Daoy (cell line): ENCODE measurements at regions not wholly inside any gene's neighbourhood (a gene's known extent, or its start where the extent isn't known, plus 50 kb on each side); places are given as distances from the start of the nearest gene placed in this dataset.
"Not testable (repeated sequence)": the region's sequence is repeated elsewhere in the genome, so short reads cannot be mapped to it uniquely, and the experiment has no call there.

Experiments used
- DNase-seq: peaks from one replicate; pipeline ENCODE4 v3.0.0-alpha.2; 2015; ENCODE audit warnings: low read depth

DNA sequence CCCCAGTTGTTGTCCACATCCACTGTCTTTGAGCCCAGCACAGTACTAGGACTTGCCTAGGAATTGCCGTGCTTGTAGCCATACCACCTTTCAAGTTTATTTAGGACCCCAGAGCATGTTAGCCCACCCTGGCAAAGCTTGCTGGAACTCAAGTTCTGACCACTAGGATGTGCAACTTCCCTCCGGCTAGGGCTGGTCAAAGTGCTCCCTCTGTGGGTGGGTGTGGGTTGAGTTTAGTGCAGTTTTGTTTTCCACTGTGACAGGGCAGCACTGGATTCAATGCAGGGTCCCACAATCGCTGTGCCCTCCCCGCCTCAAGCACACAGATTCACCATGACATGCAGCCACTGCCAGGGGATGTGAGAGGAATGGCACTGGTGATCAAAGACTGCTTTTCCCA lies 96.0 kb downstream of the RASGEF1B start:
- DNase-seq: no peak

DNA sequence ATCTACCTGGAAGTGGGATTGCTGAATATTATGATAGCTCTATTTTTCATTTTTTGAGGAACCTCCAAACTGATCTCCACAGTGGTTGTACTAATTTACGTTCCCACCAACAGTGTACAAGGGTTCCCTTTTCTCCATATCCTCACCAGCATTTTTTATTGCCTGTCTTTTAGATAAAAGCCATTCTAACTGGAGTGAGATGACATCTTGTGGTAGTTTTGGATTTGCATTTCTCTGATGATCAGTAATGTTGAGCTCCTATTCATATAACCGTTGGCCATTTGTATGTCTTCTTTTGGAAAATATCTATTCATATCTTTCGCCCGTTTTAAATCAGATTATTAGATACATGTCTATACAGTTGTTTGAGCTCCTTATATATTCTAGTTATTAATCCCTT lies 101.8 kb downstream of the RASGEF1B start:
- no peak for DNase-seq

DNA sequence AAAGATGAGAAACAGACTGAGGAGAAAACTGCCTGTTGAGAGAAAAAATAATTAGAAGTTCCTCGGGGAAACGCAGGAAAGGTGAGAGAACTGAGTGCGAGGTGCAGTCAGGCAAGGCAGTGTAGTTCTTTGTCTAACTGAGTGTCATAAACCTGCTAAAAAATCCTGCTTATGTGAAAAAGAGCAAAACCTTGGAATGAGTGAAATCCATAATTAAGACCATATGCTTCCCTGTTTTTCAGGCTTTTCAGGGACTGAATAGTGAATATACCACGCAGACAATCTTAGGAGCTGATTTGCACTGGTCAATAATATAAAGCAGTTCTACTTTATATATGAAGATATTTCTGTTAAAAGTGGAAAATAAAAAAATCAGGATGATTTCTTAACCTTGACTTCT lies 104.9 kb downstream of the RASGEF1B start:
- DNase-seq: no peak

DNA sequence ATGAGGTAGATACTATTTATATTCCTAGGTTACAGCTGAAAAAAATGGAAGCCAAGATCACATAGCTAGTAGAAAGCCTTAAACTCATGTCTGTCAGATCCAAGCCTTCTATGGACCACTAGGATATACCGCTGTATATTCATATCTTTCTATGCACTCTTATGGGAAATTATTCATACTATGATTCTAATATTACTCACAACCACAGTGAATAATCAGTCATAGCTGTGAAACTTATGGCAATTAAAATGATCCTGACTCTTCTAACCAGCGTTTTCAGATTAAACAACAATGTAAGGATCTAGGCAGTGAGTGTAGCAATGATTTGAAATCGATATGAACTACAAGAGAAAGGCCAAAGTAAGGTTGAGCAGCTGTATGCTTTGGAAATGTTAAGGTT lies 111.0 kb downstream of the RASGEF1B start:
- no peak for DNase-seq

DNA sequence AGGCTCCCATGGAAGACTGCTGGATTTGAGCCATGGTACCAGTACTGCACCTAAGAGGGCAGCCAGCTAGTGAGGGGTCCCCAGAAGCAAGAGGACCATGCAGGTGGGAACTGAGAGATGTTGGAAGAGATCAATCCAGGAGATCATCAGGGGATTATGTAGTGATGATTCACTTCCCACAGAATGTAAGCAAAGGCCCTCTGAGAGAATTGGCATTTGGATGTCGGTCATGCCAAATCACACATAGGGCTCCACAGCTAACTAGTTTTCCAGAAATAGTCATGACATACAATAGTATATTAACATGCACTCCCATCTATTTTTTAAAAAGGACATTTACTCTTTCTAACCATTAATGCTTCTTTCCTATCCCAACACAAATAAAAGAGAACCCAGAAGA lies 112.5 kb downstream of the RASGEF1B start:
- DNase-seq: peak; percentile 9

DNA sequence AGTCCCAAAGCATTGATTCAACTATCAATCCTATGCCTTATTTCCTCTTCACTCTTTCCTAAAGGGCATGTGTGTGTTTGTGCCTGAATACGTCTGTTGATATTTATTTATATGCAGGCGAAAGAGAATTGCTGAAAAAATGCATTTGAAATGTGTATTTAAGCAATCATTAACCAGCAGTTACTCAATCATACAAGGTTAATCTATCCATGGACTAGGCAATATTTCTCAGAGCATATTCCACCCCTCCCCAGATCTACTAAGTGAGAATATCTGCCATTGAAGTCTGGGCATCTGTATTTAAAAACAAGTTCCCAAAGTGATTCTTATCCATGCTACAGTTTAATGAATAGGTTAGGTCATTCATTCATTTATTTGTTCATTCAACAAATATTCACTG lies 113.6 kb downstream of the RASGEF1B start:
- no peak for DNase-seq

DNA sequence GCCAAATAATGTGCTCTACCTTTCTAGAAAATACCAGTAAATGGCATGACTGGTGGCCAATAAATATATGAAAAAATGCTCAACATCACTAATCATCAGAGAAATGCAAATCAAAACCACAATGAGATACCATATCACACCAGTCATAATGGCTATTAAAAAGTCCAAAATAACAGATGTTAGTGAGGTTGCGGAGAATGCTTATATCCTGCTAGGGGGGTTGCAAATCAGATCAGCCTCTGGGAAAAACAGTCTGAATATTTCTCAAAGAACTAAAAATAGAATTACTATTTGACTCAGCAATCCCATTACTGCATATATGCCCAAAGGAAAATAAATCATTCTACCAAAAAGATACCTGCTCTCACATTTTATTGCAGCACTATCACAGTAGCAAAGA lies 115.1 kb downstream of the RASGEF1B start:
- no peak for DNase-seq

DNA sequence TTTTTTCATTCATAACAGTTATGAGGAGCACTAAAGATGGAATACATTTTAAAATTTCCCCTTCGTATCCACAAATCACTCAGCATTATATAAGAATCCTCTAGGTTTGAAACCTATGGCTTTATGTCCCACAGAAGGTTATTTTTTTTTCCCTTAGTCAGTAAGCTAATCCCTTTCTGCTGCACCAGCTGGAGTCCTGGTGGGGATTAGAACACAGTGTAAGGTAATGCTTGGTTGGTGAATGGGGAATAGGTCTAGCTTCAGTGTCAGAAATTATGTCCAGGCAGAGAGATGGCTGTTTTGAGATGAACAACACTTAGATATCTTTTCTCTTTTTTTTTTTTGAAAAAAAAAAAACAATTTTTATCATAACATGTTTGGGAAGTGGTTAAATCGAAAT lies 116.6 kb downstream of the RASGEF1B start:
- DNase-seq: no peak

DNA sequence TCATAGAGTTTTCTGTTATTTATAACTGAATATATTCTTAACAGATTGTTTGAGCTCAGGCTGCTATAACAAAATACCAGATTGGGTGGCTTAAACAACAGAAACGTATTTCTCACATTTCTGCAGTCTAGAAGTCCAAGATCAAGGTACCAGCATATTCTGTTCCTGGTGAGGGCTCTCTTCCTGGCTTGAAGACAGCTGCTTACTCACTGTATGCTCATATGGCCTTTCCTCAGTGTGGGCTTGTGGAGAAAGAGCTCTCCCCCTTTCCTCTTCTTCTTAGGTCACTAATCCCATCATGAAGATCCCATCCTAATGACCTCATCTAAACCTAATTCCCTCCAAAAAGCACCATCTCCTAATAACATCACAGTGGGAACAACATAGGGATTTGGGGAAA lies 117.8 kb downstream of the RASGEF1B start:
- no peak for DNase-seq

DNA sequence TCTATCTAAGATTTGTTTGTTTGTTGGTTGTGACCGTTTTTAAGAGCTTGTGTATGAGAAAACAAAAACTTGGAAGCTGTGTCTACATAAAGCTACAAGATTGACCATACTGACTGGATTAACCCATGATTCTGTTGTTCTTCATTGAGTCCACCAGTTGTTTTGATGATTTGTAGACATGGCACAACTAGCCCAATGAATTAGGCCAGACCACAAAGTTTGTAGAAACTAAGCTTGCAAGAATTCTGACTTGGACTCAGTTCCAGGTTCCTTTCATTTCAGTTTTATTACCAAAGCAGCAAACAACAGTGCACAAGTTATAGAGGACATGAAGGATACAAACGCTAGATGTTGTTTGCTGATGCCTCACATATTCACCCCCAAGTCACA lies 119.3 kb downstream of the RASGEF1B start:
- DNase-seq: no peak

DNA sequence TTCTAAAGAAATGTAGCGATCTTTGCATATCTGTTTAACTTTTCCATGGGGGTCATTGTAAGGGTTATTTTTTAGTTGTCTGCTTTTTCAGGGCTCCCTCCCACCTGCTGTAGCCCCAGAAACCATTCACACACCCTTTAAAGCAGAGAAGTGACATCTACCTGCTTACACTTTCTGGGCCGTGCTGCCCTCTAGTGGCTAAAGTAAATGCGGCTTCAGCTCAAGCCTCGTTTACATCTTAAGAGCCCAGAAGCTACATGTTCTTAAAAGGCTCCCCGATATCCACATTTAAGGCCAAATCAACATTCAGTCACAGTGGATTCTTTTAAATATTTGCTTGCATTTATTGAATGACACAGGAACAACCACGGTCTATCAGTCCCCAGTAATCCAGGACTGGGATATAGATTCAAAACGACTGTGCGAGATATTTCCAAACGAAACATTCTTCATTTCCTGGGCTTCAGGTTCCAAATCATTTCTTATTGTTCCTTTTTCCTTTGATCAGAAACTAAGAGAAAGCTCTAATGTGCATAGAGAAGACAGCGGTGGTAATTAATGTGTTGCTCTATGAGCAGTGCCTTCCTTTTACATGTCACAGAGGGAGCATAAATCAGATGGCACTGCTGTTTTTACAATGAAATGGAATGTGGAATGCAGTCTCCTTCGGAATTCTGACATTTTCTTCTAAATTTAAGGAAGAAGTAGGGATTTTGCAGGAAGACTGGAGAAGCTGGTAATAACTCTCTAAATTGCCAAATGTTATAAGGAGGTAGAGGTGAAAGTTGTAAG lies 119.9 kb downstream of the RASGEF1B start:
- peak; percentile 48 for DNase-seq

DNA sequence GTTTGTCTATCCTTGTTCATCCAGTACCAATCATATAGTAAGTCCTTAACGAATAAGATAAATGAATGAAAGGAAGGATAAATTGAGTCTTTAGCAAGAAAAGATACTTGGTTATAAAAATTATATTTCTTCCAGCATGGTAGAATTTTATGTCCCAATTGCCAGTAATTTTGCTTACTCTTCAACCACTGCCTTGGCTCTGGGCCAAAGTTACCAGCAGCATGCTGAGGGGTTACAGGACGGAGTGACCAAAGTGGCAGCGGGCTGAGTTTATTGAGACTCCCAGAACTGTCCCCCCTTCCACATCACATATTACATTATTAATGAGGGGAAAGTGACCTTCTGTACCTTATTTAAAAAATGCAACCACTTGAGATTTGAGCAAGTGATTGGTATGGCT lies 121.7 kb downstream of the RASGEF1B start:
- DNase-seq: no peak

DNA sequence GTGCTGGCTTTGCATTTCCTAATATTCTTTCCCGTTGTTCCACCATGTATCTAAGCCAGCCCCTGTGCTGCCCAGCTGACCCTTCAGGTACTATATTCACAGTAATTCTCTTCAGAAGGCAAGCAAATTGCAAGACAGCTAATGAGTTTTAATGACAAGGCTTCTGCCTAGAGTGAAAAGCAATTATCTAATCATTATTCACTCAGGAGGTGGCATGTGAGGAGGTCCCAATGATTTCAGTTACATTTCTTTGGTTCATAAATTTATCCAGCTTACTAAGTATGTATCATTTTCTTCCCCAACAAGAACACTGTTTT lies 123.0 kb downstream of the RASGEF1B start:
- DNase-seq: no peak

DNA sequence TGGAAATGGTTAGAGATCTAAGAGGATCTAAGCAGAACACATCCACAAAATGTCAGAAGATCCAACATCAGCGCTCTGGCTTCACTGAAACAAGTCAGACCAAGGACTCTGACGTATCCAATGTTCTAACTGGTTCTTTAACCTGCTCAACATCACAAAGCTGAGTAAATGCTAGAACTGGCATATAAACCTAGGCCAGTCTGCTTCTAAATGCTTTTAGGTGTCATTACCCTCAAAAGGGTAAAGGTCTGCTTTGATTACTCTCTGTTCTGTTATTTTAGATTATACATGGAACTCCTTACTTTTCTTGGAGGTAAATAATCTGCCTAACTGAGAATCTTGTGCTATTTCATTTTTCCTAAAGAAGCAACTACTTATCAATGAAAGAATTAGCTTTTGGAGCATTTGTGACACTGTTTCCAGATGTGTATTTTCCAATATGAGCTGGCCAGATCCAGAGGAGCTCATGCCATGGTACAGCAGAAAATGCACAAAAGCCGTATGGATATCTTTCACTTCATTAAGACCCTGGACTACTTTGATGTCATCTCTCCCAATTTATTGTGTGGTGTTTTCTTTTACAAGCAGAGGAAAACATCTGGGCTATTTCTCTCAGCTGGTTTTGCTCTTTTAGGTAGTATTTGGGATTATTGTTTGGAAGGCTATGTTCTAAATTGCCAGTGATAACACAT lies 123.5 kb downstream of the RASGEF1B start:
- no peak for DNase-seq

DNA sequence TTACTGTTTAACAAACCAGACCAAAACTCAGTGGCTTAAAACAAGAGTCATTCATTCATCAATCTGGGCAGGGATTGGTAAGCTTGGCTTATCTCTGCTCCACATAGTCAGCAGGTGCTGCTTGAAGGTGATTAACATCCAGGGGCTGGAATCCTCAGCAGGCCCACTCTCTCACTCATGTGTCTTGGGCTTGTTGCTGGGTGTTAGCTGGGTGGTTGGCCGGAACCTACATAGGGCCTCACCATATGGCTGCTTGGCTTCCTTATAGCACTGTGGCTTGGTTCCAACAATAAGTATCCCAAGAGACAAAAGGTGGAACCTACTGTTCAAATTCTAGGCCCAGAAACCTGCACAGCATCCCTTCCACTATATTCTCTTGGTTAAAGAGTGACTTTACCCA lies 125.0 kb downstream of the RASGEF1B start:
- DNase-seq: no peak

DNA sequence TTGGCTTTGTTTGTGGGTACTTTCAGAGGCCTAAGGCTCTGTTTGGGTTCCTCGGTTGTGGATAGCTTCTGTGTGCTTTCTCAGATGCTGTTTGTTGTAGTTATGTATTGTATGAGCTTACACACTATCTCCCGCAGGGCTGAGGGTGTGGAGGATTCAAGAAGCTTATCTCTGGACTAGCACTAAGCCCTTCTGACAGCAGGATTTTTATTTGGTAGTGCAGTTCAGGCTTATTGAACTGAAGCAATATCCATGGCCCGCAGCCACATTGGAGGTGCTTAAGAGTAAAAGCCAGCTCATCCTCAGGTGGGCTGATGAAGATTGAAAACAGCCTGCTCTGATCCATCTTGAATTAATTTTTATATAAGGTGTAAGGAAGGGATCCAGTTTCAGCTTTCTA lies 128.2 kb downstream of the RASGEF1B start:
- no peak for DNase-seq

DNA sequence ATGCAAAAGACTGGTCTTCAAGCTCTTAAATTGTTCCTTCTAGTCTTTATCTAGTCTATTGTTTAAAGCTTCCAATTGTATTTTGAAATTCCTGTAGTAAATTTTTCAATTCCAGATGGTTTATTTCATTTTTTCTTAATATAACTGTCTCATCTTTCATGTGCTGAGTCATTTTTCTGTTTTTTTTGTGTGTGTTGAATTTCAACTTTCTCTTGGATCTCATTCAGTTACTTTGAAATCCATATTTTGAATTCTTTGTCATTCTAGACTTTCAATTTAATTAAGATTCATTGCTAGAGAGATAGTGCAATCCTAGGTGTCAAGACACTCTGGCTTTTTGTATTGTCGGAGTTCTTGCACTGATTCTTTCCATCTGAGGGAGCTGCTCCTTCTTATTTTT lies 128.0 kb upstream of the PRKG2 start:
- no peak for DNase-seq

DNA sequence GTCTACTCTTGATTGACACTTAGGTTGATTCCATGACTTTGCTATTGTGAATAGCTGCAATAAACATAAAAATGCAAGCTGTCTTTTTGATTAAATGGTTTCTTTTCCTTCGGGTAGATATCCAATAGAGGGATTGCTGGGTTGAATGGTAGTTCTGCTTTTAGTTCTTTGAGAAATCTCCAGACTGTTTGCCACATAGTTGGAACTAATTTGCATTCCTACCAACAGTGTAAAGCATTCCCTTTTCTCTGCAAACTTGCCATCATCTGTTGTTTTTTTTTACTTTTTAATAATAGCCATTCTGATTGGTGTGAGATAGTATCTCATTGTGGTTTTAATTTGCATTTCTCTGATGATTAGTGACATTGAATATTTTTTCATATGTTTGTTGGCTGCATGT lies 122.2 kb upstream of the PRKG2 start:
- no peak for DNase-seq

DNA sequence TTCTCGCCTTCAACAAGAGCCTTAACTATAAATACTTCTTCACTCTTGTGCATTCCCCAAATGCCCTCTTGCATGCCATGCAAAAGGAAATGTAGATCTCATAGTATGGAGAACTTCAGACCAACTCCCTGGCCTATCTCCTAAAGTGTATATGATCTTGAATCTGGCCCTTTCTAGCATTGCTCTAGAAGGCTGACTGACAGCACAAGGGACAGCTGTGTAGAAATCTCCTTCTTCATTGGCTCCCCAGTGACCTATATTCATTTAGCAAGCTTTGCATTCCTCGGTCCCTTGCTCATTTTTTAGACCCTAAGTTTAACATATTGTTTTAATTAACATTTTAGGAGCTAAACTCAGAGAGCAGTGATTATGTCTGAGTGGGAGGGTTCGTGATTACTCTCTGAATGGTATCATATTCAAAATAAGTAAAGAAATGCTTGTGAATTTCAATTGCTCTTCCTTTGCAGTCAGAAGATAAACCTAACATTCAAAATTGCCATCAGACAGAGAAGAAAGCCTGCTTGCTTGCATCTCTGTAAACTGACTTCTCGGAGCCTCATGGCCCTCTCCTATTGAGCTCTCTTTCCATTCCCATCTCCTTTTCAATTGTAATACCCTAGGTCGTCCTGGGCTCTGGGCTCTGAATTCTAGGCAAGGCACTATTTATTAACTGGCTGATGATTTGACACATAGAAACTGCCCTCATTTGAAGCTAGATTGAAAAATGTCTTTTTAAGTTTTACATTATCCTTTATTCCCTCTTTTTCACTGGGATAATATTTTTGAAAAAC lies 120.3 kb upstream of the PRKG2 start:
- no peak for DNase-seq

DNA sequence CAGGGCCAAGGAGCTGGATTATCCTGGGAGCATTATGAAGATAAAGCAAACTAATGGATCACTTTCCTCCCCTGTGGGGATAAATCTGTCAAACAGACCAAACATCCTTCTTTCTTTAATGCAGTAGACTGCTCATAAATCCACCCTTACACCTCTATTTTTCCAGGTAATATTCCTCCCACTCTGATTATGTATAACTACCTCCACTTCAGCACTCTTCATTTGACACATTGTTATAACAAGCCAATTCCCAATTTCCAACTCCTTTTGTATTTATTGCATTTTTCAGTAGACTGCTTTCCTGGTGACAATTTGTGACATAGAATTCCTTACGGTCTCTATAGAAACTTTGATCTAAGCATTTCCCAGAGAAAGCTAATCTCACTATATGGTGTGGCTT lies 115.0 kb upstream of the PRKG2 start:
- no peak for DNase-seq

DNA sequence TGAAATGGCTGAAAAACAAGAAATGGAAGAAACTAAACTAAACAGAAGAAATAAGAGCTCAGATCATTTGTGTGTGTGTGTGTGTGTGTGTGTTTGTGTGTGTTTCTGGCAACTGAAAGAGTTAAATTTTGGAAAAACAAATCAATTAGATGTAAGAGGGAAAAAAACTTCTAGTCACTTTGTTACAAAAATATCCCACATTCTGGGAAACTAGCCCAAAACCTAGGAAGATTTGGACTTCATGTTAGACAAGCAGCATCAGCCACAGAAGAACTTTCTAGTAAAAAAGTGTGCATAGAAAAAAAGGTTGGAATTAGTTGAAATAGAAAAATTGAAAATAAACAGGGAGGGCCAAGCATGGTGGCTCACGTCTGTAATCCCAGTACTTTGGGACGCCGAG lies 111.6 kb upstream of the PRKG2 start:
- no peak for DNase-seq

DNA sequence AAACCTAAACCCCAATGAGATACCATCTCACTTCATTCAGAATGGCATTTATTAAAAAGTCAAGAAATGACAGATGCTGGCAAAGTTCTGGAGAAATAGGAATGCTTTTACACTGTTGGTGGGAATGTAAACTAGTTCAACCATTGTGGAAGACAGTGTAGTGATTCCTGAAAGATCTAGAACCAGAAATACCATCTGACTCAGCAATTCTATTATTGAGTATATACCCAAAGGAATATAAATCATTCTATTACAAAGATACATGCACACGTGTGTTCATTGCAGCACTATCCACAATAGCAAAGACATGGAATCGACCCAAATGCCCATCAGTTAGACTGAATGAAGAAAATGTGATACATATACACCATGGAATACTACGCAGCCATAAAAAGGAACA lies 109.6 kb upstream of the PRKG2 start:
- DNase-seq: not testable (repeated sequence)

DNA sequence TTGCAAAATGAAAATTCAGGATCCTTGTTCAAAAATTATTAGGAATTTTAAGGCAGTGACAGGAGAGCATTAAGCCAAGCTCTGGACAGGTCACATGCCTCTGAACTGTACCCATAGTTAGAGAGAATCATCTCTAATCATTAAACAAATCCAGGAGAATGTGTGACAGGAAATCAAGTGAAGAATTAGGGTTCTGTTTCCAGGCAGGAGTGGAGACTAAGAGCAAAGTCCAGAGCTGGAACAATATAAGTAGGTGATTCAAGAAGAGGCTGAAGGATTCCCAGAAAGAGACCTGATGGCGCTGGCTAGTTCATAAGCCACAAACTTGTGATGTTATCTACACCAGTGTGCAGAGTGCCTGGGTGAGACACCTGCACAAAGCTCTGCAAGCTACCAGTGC lies 104.6 kb upstream of the PRKG2 start:
- DNase-seq: no peak
